ENCODE measurements at regions not wholly inside any gene's neighbourhood (a gene's known extent, or its start where the extent isn't known, plus 50 kb on each side); places are given as distances from the start of the nearest gene placed in this dataset.

DNA sequence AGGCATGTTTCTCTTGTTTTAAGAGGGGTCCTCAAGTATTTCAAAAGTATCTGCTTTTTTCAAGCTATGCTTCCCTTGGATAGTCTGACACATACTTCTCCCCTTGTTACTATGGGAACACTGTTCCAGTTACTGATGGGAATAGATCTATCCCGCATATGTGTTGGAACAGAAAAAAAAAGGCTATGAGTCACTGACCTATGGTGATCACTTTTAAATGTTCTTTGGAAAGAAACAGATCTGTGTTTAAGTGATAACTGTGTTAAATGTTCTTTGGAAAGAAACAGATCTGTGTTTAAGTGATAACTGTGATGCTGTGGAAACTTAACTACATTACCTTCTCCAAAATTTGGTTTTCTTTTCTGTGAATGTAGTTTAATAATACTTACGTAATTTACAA, 303.2 kb downstream of the TEX13C start:
- TF ChIP-seq, protein P1, sequence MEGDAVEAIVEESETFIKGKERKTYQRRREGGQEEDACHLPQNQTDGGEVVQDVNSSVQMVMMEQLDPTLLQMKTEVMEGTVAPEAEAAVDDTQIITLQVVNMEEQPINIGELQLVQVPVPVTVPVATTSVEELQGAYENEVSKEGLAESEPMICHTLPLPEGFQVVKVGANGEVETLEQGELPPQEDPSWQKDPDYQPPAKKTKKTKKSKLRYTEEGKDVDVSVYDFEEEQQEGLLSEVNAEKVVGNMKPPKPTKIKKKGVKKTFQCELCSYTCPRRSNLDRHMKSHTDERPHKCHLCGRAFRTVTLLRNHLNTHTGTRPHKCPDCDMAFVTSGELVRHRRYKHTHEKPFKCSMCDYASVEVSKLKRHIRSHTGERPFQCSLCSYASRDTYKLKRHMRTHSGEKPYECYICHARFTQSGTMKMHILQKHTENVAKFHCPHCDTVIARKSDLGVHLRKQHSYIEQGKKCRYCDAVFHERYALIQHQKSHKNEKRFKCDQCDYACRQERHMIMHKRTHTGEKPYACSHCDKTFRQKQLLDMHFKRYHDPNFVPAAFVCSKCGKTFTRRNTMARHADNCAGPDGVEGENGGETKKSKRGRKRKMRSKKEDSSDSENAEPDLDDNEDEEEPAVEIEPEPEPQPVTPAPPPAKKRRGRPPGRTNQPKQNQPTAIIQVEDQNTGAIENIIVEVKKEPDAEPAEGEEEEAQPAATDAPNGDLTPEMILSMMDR (IDR thresholded peaks at IDR 0.05 in 8 of 11, conservative IDR thresholded peaks at IDR 0.05 in 3 of 11): no peak
- TF ChIP-seq POLR2A (IDR thresholded peaks at IDR 0.05): no peak

Measured in spleen (tissue), 7 donors.